ENCODE measurements at regions not wholly inside any gene's neighbourhood (a gene's known extent, or its start where the extent isn't known, plus 50 kb on each side); places are given as distances from the start of the nearest gene placed in this dataset.

GRCh38 chr6:20328924-20329300, 72.8 kb upstream of the E2F3 start:
- WGBS, 2 experiments (ENCODE audit: insufficient coverage in 2 of 2): 75 to 89% methylated on average over 1 of the region's 3 CpGs
- no peaks in the 10 kb centered on the region for H3K4me1 ChIP-seq (ENCODE audit: control insufficient read depth, insufficient read depth, low read length, poor library complexity, severe bottlenecking)
- H3K9me3 ChIP-seq (ENCODE audit: control insufficient read depth, low read length): no peaks in the 10 kb centered on the region
- no peaks in the 10 kb centered on the region for H3K36me3 ChIP-seq (ENCODE audit: control insufficient read depth, insufficient read depth, low read length)
- H3K4me3 ChIP-seq (ENCODE audit: extremely low read depth, insufficient read depth, low read length, poor library complexity, severe bottlenecking): no peak overlapping the region
- no peak overlapping the region for H3K27ac ChIP-seq (ENCODE audit: low read depth, low read length, severe bottlenecking)

GRCh38 chr6:20331042-20331441, 70.6 kb upstream of the E2F3 start:
- Histone ChIP-seq H3K9me3 (ENCODE audit: control insufficient read depth, low read length) (no peaks in the 10 kb centered on the region), H3K36me3 (ENCODE audit: control insufficient read depth, insufficient read depth, low read length) (no peaks in the 10 kb centered on the region), H3K4me1 (ENCODE audit: control insufficient read depth, insufficient read depth, low read length, poor library complexity, severe bottlenecking) (no peaks in the 10 kb centered on the region), H3K4me3 (ENCODE audit: extremely low read depth, insufficient read depth, low read length, poor library complexity, severe bottlenecking) (no peak overlapping the region), H3K27ac (ENCODE audit: low read depth, low read length, severe bottlenecking) (no peak overlapping the region)
- no CpG with 5 or more reads among the region's 3 CpGs for whole genome bisulfite sequencing, 2 experiments (ENCODE audit: insufficient coverage in 2 of 2)

GRCh38 chr6:20331625-20332024, 70.1 kb upstream of the E2F3 start:
- H3K9me3 ChIP-seq (ENCODE audit: control insufficient read depth, low read length): no peaks in the 10 kb centered on the region
- H3K4me1 ChIP-seq (ENCODE audit: control insufficient read depth, insufficient read depth, low read length, poor library complexity, severe bottlenecking): no peaks in the 10 kb centered on the region
- WGBS, 2 experiments (ENCODE audit: insufficient coverage in 2 of 2): 90% methylated on average over 4 of the region's 5 CpGs; no CpG with 5 or more reads in 1 of the 2 experiments
- H3K4me3 ChIP-seq (ENCODE audit: extremely low read depth, insufficient read depth, low read length, poor library complexity, severe bottlenecking): no peak overlapping the region
- no peaks in the 10 kb centered on the region for H3K36me3 ChIP-seq (ENCODE audit: control insufficient read depth, insufficient read depth, low read length)
- H3K27ac ChIP-seq (ENCODE audit: low read depth, low read length, severe bottlenecking): no peak overlapping the region

GRCh38 chr6:20332441-20333006, 69.2 kb upstream of the E2F3 start:
- Histone ChIP-seq H3K27ac (ENCODE audit: low read depth, low read length, severe bottlenecking) (no peak overlapping the region), H3K4me1 (ENCODE audit: control insufficient read depth, insufficient read depth, low read length, poor library complexity, severe bottlenecking) (no peaks in the 10 kb centered on the region), H3K9me3 (ENCODE audit: control insufficient read depth, low read length) (no peaks in the 10 kb centered on the region), H3K36me3 (ENCODE audit: control insufficient read depth, insufficient read depth, low read length) (no peaks in the 10 kb centered on the region), H3K4me3 (ENCODE audit: extremely low read depth, insufficient read depth, low read length, poor library complexity, severe bottlenecking) (no peak overlapping the region)
- no CpG with 5 or more reads among the region's 1 CpG for WGBS, 2 experiments (ENCODE audit: insufficient coverage in 2 of 2)

- WGBS, 2 experiments (ENCODE audit: insufficient coverage in 2 of 2): 84 to 91% methylated on average over 5 to 6 of the region's 9 CpGs
Observed at GRCh38 chr6:20333721-20334269, 67.9 kb upstream of the E2F3 start.

DNA sequence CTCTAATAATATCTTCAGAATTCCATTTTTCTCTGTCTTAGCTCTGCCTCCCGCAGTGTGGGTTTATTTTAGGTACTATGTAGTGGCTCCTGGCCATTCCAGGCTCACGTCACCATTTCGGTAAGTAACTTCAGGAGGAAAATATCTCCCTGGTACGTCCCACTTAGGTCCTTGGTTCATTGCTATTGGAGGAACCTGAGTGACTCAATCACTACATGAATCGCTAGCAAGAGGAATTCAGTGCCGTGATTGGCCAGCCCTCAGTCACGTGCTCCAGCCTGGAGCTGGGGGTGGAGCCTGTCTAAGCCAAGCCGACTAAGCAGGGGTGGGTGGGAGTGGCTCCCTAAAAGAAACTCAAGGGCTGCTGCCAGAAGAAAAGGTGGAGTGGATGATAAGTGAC, 67.3 kb upstream of the E2F3 start:
- H3K27ac ChIP-seq (ENCODE audit: low read depth, low read length, severe bottlenecking): no peak overlapping the region
- H3K36me3 ChIP-seq (ENCODE audit: control insufficient read depth, insufficient read depth, low read length): no peaks in the 10 kb centered on the region
- WGBS, 2 experiments (ENCODE audit: insufficient coverage in 2 of 2): 87 to 95% methylated on average over 7 to 8 of the region's 8 CpGs
- no peaks in the 10 kb centered on the region for H3K9me3 ChIP-seq (ENCODE audit: control insufficient read depth, low read length)
- H3K4me1 ChIP-seq (ENCODE audit: control insufficient read depth, insufficient read depth, low read length, poor library complexity, severe bottlenecking): no peaks in the 10 kb centered on the region
- no peak overlapping the region for H3K4me3 ChIP-seq (ENCODE audit: extremely low read depth, insufficient read depth, low read length, poor library complexity, severe bottlenecking)

More at GRCh38 chr6:20333721-20334269, 67.9 kb upstream of the E2F3 start:
- no peaks in the 10 kb centered on the region for H3K4me1 ChIP-seq (ENCODE audit: control insufficient read depth, insufficient read depth, low read length, poor library complexity, severe bottlenecking)
- H3K9me3 ChIP-seq (ENCODE audit: control insufficient read depth, low read length): no peaks in the 10 kb centered on the region
- no peak overlapping the region for H3K27ac ChIP-seq (ENCODE audit: low read depth, low read length, severe bottlenecking)
- no peaks in the 10 kb centered on the region for H3K36me3 ChIP-seq (ENCODE audit: control insufficient read depth, insufficient read depth, low read length)
- H3K4me3 ChIP-seq (ENCODE audit: extremely low read depth, insufficient read depth, low read length, poor library complexity, severe bottlenecking): no peak overlapping the region

- 100% methylated on average over 1 of the region's 1 CpG; no CpG with 5 or more reads in 1 of the 2 experiments for WGBS, 2 experiments (ENCODE audit: insufficient coverage in 2 of 2)
Observed at GRCh38 chr6:20334962-20335361, 66.7 kb upstream of the E2F3 start.

DNA sequence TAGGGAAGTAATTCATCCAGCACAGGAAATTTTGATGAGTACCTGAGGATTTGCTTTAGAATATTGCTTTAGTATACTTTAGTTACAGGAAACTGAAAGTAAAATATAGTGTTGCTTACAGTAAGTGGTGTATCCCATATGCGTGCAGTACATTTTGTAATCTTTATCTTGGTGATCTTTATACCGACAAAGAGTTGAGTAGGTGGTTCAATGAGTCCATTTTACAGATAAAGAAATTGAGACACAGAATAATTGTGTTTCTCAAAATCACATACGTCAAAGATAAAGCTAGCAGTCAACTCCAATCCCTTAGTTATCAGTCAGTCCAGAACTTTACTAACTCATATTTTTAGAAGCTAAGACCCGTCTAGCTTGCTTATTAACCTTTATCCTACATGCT, 65.8 kb upstream of the E2F3 start:
- no peaks in the 10 kb centered on the region for H3K36me3 ChIP-seq (ENCODE audit: control insufficient read depth, insufficient read depth, low read length)
- no peak overlapping the region for H3K4me3 ChIP-seq (ENCODE audit: extremely low read depth, insufficient read depth, low read length, poor library complexity, severe bottlenecking)
- no peak overlapping the region for H3K27ac ChIP-seq (ENCODE audit: low read depth, low read length, severe bottlenecking)
- no peaks in the 10 kb centered on the region for H3K9me3 ChIP-seq (ENCODE audit: control insufficient read depth, low read length)
- WGBS, 2 experiments (ENCODE audit: insufficient coverage in 2 of 2): 88 to 95% methylated on average over 3 to 4 of the region's 4 CpGs
- H3K4me1 ChIP-seq (ENCODE audit: control insufficient read depth, insufficient read depth, low read length, poor library complexity, severe bottlenecking): no peaks in the 10 kb centered on the region

More at GRCh38 chr6:20334962-20335361, 66.7 kb upstream of the E2F3 start:
- H3K4me3 ChIP-seq (ENCODE audit: extremely low read depth, insufficient read depth, low read length, poor library complexity, severe bottlenecking): no peak overlapping the region
- no peaks in the 10 kb centered on the region for H3K36me3 ChIP-seq (ENCODE audit: control insufficient read depth, insufficient read depth, low read length)
- no peak overlapping the region for H3K27ac ChIP-seq (ENCODE audit: low read depth, low read length, severe bottlenecking)
- no peaks in the 10 kb centered on the region for H3K4me1 ChIP-seq (ENCODE audit: control insufficient read depth, insufficient read depth, low read length, poor library complexity, severe bottlenecking)
- H3K9me3 ChIP-seq (ENCODE audit: control insufficient read depth, low read length): no peaks in the 10 kb centered on the region

DNA sequence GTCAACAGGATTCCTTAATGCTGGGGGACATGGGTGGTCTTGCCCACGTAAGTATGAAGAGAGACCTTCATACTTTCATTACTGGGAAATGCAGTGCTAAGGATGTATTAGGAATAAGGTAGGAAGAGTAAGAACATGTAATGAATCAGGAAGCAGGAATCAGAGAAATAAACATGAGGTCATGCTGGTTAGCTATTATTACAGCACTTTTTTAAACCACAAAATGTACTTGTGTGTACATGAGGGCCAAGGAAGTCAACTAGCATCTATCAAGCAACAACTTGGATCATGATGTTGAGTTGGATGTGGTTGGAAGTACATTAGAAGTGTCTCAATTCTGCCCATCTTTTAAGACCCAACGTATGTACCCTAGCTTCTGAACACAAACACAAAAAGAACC, 63.5 kb upstream of the E2F3 start:
- Histone ChIP-seq H3K9me3 (ENCODE audit: control insufficient read depth, low read length) (no peaks in the 10 kb centered on the region), H3K36me3 (ENCODE audit: control insufficient read depth, insufficient read depth, low read length) (no peaks in the 10 kb centered on the region), H3K4me1 (ENCODE audit: control insufficient read depth, insufficient read depth, low read length, poor library complexity, severe bottlenecking) (no peaks in the 10 kb centered on the region), H3K27ac (ENCODE audit: low read depth, low read length, severe bottlenecking) (no peak overlapping the region), H3K4me3 (ENCODE audit: extremely low read depth, insufficient read depth, low read length, poor library complexity, severe bottlenecking) (no peak overlapping the region)
- WGBS, 2 experiments (ENCODE audit: insufficient coverage in 2 of 2): 78% methylated on average over 2 of the region's 2 CpGs; no CpG with 5 or more reads in 1 of the 2 experiments

- WGBS, 2 experiments (ENCODE audit: insufficient coverage in 2 of 2): 88 to 89% methylated on average over 8 of the region's 9 CpGs
- H3K27ac ChIP-seq (ENCODE audit: low read depth, low read length, severe bottlenecking): no peak overlapping the region
- no peaks in the 10 kb centered on the region for H3K36me3 ChIP-seq (ENCODE audit: control insufficient read depth, insufficient read depth, low read length)
- no peaks in the 10 kb centered on the region for H3K4me1 ChIP-seq (ENCODE audit: control insufficient read depth, insufficient read depth, low read length, poor library complexity, severe bottlenecking)
- no peaks in the 10 kb centered on the region for H3K9me3 ChIP-seq (ENCODE audit: control insufficient read depth, low read length)
- no peak overlapping the region for H3K4me3 ChIP-seq (ENCODE audit: extremely low read depth, insufficient read depth, low read length, poor library complexity, severe bottlenecking)
Observed at GRCh38 chr6:20340068-20340848, 61.4 kb upstream of the E2F3 start.

- H3K36me3 ChIP-seq (ENCODE audit: control insufficient read depth, insufficient read depth, low read length): no peaks in the 10 kb centered on the region
- no peaks in the 10 kb centered on the region for H3K9me3 ChIP-seq (ENCODE audit: control insufficient read depth, low read length)
- H3K27ac ChIP-seq (ENCODE audit: low read depth, low read length, severe bottlenecking): no peak overlapping the region
- H3K4me1 ChIP-seq (ENCODE audit: control insufficient read depth, insufficient read depth, low read length, poor library complexity, severe bottlenecking): no peaks in the 10 kb centered on the region
- no peak overlapping the region for H3K4me3 ChIP-seq (ENCODE audit: extremely low read depth, insufficient read depth, low read length, poor library complexity, severe bottlenecking)
- WGBS, 2 experiments (ENCODE audit: insufficient coverage in 2 of 2): 72 to 91% methylated on average over 1 to 2 of the region's 2 CpGs
Observed at GRCh38 chr6:20341096-20341495, 60.6 kb upstream of the E2F3 start.
